GM11168 (cell line): ENCODE measurements at regions not wholly inside any gene's neighbourhood (a gene's known extent, or its start where the extent isn't known, plus 50 kb on each side); places are given as distances from the start of the nearest gene placed in this dataset.
"Not testable (repeated sequence)": the region's sequence is repeated elsewhere in the genome, so short reads cannot be mapped to it uniquely, and the experiment has no call there.

Experiments
- in situ Hi-C: fragments of 300-500 bp; cut with MboI; formaldehyde crosslinking; loops from one replicate; pipeline ENCODE4 v1.12.0; 2022; ENCODE audit warnings: low sequenced_read_pairs; ENCODE audit not compliant: unreplicated experiment

DNA sequence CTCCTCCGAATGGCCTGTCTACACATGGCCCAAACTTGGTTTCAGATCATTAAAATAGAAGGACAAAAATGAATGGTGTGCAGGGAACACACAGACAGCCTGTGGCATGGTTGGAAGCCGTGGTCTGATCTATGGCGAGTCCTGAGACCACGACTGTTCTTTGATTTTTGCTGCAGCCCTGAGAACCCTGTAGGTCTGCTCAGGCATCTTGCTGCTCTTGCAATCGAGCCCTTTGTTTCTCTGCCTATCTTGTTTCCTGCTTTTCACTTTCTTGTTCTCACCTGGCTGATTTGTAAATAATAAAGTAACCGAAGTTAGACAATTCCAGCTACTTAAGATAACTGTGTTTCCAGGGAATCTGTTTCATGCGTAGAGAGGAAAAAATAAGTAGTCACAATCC, 54.1 kb upstream of the NBPF9 start:
- in situ Hi-C loops, result not testable (repeated sequence)

DNA sequence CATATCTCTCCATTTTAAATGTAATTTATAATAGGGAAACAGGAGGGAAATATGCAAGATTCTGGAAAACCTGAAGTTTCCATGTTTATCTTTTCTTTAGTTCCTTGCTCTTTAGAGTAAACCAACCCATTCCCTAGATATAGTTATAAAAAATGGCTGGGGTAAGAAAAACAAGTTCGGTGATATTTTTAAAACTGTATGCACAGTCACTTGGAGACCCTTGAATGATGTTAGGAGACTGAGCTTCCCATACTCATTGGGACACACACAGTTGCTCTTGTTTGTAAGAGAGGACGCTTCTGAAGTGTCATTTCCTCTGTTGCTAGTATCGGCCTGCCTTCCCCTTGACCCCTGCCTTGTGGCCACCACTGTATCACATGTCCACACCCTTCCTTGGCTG, 55.0 kb upstream of the NBPF9 start:
- in situ Hi-C loops, result not testable (repeated sequence)

DNA sequence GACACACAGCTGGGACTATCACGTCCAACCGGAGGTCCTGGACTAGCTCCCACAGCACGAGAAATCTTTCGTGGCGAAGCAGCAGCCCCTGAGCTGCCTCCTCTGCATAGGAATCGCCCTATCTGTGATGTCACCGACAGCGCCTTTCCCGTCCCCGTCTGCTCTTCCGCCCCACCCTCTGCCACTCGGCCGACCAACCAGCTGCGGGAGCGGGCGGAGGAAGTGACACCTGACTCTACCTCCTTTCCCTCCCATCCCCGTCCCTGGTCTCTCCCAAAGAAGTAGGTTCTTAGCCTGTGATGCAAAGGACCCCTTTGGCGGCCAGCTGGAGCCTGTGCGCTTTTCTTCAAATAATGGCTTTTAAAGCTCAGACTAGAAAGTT, 59.7 kb upstream of the NBPF9 start:
- in situ Hi-C loops, result not testable (repeated sequence)

DNA sequence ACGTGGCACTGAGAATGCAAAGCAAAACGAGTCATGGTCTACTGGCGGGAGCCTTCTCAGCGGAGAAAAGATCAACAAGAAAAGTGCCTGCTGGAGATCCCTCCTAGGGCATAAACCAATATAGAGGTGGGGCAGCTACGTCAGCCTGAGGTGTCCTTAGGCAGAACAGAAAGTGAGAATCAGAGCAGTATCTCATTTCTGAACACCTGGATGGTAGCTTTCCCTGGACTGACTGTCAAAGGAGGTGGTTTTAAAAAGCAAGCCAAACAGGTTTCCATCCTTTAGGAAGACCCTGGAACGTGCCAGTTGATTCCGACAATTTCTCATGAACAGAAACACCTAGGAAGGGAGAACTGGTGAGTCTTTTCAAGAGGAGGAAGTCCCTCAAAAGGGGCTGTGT, 71.4 kb upstream of the NBPF9 start:
- in situ Hi-C loops, result not testable (repeated sequence)

DNA sequence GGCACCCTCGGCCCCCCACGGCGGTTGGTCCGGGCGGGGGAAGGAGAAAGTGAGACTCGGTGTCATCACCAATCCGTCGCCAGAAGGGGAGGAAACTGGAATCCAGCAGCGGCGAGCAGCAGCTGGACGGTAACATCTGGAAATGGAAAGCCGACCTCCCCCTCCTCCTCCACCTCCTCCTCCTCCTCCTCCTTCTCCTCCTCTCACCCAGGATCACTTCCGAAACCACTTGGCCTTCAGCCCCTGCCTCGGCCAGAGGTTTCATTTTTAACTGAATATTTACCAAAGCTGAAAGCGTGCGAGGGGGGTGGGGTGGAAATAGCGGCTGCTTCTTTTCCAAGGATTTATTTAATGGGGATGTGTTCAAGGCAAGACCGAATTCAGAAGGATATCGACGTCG, 72.5 kb upstream of the NBPF9 start:
- in situ Hi-C loops, result not testable (repeated sequence)

DNA sequence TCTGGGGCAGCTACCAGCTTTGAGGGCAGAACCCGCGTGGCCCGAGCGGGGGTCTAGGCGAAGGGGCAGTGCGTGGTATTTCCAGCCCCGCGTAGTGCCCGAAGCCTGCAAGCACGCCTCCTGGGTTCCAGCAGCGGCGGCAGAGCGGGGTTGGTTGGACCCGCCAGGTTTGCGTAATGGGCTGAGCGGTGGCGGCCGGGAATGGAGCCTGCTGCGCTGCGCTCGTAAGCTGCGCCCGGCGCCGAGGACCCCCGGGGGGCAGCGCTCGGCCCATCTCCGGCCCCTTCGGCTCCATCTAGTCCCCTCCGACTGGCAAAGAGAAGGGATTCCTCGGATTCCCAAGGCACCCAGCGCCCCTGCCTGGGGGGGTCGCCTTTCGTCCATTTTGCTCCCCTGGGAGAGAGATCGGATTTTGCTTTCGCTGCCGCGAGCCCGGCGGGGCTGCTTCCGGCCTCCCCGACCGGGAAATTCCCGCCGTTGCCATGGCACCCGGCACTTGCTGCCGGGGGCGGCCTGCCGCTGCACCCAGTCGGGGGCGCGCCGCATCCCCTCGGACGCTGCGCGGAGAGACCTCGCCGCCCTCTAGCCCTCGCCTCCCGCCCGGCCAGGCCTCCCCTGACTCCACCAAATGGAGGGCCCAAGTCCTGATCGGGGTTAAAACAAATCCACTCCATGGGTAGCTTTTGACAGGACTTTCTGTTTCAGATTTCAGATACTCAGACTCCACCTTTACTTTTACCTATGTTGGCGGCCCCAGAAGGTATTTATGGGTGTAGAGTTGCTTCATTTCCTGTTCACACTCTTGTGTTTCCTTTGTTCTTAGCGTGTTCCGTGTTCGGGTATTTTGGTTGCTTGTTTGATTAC, 73.3 kb upstream of the NBPF9 start:
- in situ Hi-C loops, result not testable (repeated sequence)

DNA sequence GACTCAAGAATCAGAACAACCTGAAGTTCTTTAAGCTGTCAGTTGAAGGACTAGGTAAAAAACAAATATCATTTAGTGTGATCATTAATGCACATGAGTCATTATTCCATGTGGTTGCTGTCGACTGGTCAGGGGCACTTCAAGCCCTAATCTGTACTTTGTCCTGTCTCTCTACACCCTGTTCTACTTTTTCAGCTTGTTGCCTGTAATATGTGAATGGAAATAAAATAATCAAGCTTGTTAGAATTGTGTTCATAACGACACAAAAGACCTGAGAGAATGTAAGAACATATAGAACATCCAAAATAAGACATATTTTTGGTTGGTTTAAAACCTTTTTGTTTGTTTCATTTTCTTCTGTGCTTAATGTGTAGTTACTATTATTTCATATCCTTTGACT, 87.4 kb upstream of the NBPF9 start:
- in situ Hi-C loops, result not testable (repeated sequence)

DNA sequence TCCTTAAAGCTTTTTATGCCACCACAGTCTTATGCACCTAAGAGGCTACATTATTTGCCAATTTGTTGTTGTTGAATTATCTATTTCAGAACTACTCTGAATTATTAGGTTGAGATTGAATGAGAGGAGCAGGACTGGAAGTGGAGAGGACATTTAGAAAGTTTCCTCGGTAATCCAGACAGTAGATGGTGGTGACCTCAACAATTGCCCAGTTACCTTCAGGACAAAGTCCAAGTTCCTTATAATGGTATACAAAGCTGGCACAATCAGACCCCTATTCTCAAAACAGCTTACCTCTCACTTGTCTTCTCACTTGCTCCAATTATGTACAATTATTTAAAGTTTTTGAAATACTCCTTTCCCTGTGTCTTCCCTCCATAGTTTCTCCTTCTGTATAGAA, 93.3 kb upstream of the NBPF9 start:
- in situ Hi-C loops, result not testable (repeated sequence)

DNA sequence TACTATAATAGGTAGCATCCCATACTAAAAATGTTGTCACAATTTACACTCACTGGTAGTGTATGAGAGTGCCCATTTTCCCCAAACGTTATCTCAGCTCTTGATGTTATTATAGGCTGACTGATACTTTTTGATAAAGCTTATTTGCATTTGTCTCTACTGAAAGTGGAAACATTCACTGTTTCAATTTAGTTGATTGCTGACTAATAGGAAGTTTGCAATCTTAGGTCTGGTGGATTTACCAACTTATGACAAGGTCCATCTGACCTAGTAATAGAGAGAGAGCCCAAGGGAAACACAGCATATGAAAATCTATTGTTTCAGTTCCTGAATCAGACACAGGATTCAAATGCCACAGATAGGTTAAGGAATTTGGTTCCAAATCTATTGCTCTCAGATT, 97.2 kb upstream of the NBPF9 start:
- in situ Hi-C loops, result loop anchor here (25.0 kb wide), 1 partner anchor 288 kb away; no protein-coding TSS in a partner anchor

DNA sequence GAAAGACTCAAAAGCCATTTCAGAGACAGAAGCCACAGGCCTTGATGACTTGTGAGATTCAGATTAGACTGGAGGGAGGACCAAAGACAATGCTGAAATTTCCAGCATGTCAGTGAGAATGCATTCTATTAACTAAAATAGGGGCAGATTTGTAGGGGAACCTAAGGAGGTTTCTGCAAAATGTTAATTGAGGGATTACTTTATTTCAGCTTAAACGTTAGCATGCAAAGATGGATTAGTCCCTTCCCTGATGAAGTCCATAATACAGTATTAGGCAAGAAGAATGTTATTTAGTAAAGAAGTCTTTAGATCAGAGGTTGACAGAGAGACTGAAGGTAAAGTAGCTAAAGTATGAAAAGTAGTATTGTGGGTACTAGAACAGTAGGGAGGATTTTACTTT, 98.9 kb upstream of the NBPF9 start:
- in situ Hi-C loops, result loop anchor here (25.0 kb wide), 1 partner anchor 290 kb away; no protein-coding TSS in a partner anchor

DNA sequence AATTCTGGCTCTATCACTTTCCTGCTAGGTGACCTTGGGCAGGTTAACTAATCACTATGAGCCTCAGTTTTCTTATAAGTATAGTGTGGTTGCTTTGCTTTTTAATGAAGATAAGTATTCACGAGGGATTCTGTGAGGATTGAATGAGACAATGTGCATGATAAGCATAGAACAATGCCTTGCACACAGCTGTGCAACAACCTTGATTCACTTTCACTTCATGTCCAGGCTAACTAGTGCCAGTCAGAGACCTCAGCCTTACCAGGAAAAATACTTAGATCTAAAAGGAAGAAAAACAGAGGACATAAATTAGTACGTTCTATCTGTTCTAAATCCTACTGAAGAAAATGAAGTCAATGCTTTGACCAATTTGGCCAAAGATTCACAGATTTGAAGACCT, 101.0 kb upstream of the NBPF9 start:
- in situ Hi-C loops, result loop anchor here (25.0 kb wide), 1 partner anchor 292 kb away; no protein-coding TSS in a partner anchor

DNA sequence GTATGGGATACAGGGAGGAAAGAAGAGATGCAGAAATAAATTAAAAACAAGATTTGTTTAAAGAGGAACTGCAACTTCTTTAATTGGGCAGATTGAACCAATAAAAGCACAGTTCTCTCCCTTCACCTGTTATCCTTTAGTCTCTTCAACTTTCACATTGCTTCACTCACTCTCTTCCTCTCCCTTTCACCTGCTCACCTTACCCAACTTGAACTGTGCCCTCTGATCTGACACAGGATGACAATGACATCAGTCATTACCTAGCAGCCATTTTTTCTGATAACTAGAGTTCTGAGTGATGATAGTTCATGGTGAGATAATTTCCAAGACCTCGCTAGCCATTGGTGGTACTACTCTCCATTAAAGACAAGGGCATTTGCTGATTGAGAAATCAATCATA, 105.5 kb upstream of the NBPF9 start:
- in situ Hi-C loops, result loop anchor here (25.0 kb wide), 1 partner anchor 297 kb away; no protein-coding TSS in a partner anchor

DNA sequence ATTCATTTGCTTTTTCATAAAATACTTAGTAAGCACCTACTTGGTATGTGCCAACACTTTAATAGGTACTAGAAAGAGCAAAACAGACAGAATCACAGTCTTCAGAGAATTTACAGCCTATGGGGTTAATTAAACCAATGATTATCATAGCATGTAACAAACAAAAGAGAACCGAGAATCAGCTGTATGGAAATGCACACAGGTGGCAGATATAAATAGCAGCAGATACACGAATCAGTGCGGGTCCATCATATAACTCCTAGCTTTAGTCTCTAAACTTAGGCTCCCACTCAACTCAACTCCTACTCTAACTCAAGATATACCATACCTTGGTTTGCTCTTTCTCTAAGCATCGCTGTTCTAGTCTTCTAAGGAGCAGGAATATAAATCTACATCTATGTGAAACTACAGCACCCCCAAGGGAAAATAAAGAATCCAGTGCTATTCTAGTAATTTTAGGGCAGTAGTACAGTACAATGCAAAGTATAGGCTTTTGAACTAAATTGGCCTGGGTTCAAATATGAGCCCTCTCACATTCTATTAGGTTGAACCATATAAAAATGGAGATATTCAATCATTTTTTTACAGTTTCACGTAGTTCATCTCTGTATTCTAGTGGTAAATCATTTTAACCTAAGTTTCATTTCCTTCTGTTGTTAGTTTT, 108.5 kb upstream of the NBPF9 start:
- in situ Hi-C loops, result loop anchor here (25.0 kb wide), 1 partner anchor 300 kb away; no protein-coding TSS in a partner anchor

DNA sequence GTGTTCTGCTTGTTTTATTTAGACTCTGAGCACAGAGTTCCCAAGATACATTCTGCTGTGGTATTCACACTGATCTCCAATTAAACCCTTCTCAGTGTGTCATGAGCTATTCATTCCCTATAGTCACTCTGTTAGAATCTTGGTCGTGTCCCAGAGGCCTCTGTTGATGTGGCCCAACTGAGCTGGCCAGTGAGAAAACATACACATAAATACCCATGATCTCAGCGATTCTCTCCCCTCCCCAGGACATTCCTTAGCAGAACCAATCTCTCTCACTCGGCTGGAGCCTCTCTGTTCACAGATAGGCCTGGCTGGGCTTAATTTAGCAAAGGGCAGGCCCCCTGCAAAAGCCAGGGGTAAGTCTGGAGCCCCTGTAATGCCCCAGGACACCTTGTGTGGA, 109.6 kb upstream of the NBPF9 start:
- in situ Hi-C loops, result loop anchor here (25.0 kb wide), 1 partner anchor 301 kb away; no protein-coding TSS in a partner anchor

DNA sequence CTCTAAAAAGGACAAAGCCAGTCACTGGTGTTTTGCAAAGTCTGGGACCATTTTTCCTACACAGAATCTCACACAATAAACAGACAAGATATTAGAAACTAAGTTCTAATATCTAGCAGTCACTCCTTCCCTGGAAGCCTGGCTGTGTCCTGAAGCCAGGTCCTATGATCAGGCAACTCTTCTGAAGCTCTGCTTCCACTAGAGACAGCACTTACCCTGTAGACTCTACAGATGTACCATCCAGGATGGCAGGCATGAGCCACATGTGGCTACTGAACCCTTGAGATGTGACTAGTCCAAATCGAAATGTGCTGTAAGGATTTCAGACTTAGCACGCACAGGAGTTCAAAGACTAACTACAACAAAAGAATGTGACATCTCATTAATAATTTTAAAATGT, 110.3 kb upstream of the NBPF9 start:
- in situ Hi-C loops, result loop anchor here (25.0 kb wide), 1 partner anchor 301 kb away; no protein-coding TSS in a partner anchor

DNA sequence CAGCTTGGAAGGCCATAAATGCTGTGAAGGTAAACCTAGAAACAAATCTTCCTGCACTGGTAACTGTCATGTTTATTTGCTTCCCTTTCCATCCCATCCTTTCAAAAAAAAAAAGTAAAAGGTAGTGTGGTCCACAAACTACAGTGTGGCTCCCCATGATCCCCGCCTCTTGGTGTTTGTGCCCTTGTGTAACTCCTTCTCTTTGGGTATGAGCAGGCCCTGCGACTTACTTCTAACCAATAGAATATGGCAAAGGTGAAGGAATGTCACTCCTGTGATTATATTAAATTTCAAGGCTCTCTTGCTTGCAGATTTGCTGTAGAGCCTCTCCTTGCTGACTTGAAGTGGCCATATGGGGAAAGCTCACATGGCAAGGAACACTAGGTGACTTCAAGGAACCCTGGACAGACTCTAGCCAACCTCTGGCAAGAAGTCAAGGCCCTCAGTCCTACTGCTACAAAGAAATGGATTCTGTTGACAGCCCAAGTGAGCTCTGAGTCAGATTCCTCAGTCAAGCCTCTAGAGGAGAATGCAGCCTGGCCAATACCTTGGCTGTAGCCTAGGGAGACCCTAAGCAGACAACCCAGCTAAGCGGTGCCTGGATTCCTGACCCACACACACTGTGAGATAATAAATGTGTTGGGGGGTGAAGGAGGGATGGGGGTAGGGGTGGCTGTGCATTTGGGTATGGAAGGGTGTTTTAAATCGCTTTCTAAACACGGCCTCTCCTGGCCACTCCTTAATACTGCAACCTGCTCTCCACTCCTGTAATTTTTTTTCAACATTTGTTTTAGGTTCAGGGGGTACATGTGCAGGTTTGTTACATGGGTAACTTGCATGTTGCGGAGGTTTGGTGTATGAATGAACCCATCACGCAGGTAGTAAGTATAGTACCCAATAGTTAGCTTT, 115.0 kb upstream of the NBPF9 start:
- in situ Hi-C loops, result loop anchor here (25.0 kb wide), 1 partner anchor 306 kb away; no protein-coding TSS in a partner anchor

DNA sequence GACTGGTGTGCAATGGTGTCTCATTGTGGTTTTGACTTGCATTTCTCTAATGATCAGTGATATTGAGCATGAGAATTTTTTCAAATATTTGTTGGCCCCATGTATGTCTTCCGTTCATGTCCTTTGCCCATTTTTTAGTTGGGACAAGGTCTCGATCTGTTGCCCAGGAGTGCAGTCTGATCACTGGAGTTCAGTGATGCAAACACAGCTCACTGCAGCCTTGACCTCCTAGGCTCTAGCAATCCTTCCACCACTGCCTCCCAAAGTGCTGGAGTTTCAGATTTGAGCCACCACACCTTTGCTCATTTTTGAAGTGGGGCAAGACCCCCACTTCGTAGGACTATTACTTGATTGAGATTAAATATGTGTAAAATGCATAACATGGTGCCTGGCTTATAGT, 116.2 kb upstream of the NBPF9 start:
- in situ Hi-C loops, result loop anchor here (25.0 kb wide), 1 partner anchor 307 kb away; no protein-coding TSS in a partner anchor

DNA sequence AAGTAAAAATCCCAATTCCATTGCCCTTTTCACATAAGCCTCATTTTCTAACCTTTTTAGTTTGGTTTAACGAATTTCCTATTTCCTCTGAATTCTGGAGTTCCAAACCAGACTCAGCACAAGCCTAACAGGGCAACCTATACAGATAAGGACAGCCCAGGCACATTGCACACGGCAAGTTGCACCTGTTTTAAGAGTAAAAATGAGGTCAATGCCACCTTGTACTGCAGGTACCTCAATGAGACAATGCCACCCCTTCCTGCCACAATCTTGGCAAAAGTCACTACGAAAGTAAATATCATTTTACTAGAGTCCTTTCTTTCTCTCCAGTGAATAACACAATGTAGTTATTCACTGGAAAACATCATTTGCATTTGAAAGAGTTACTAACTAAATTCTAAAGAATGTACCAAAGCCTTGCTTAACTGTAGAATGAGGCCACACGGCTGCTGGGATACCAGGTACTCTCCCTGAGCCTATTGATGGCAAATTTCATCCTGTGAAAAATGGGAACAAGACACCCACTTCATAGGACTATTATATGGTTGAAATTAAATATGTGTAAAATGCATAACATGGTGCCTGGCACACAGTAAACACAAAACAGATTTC, 117.2 kb upstream of the NBPF9 start:
- in situ Hi-C loops, result loop anchor here (25.0 kb wide), 1 partner anchor 308 kb away; no protein-coding TSS in a partner anchor

DNA sequence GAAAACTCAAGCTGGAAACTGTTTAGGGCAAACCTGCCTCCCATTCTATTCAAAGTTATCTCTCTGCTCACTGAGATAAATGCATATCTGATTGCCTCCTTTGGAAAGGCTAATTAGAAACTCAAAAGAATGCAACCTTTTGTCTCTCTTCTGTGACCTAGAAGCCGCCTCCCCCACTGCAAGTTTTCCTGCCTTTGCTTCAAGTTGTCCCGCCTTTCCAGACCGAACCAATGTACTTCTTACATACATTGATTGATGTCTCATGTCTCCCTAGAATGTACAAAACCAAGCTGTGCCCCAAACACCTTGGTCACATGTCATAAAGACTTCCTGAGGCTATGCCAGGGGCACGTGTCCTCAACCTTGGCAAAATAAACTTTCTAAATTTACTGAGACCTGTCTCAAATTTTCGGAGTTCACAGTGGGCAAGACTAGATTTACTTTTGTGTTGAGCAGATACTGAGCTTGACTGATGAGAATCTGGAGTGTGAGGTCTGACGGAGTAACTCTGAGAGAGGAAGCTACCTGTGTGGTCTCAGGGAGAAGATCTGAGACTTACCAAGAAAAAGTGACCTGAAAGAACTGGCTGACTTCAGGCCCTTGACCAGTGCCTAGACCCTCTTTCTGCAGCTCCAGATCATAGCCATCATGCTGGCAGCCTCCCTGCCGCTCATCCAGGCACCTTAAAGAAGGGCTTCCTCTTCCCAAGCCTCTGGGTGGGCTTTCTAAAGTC, 124.7 kb upstream of the NBPF9 start:
- in situ Hi-C loops, result not testable (repeated sequence)
